H1 (cell line): ENCODE measurements at regions not wholly inside any gene's neighbourhood (a gene's known extent, or its start where the extent isn't known, plus 50 kb on each side); places are given as distances from the start of the nearest gene placed in this dataset.

Experiments used
- CTCF ChIA-PET: fragments of 300-600 bp; sonication (Branson Sonifier 250); formaldehyde crosslinking; loops from one replicate; lab custom pipeline; 2021; ENCODE audit not compliant: partially characterized antibody; lab: Charles Lee
- POLR2A ChIA-PET: fragments of 300-600 bp; sonication (Branson Sonifier 250); formaldehyde crosslinking; loops from one replicate; lab custom pipeline; 2021; ENCODE audit warnings: inconsistent platforms; ENCODE audit not compliant: partially characterized antibody; lab: Charles Lee
- DNase-seq, 2 experiments: peaks; one replicate each; pipeline versions ENCODE4 v3.0.0 to v3.0.0-alpha.2; 2010 to 2022; ENCODE audit warnings: low spot score in 2 of 2, low read depth in 1 of 2, mixed read lengths in 1 of 2
- FAIRE-seq: peaks from 2 replicates; lab custom pipeline; 2011; peaks lifted over from hg19 to GRCh38; lab: Jason Lieb, UNC
- H2AFZ ChIP-seq: 2 replicates; pipeline ENCODE4 v1.8.1; 2012; ENCODE audit warnings: low read length, inconsistent platforms
- H2AK5ac ChIP-seq: 2 replicates; pipeline ENCODE4 v1.6.1; 2013; ENCODE audit warnings: low read depth, low read length
- H2BK120ac ChIP-seq: replicated peaks from 2 replicates; pipeline ENCODE3; 2013; ENCODE audit warnings: low read depth, low read length, inconsistent platforms
- H2BK12ac ChIP-seq: 2 replicates; pipeline ENCODE4 v1.6.1; 2013; ENCODE audit warnings: low read depth, low read length
- H2BK15ac ChIP-seq: 2 replicates; pipeline ENCODE4 v1.6.1; 2013; ENCODE audit warnings: low read length
- H2BK20ac ChIP-seq: 2 replicates; pipeline ENCODE4 v1.6.1; 2013; ENCODE audit warnings: low read length
- H2BK5ac ChIP-seq: 2 replicates; pipeline ENCODE4 v1.6.1; 2013; ENCODE audit warnings: low read depth, low read length
- H3K14ac ChIP-seq: 2 replicates; pipeline ENCODE4 v1.6.1; 2013; ENCODE audit warnings: inconsistent platforms; ENCODE audit not compliant: insufficient read length
- H3K18ac ChIP-seq: 2 replicates; pipeline ENCODE4 v1.6.1; 2013; ENCODE audit warnings: low read length; ENCODE audit errors: extremely low read depth
- H3K23ac ChIP-seq: 2 replicates; pipeline ENCODE4 v1.6.1; 2013; ENCODE audit warnings: inconsistent platforms; ENCODE audit not compliant: insufficient read length
- H3K23me2 ChIP-seq: 2 replicates; pipeline ENCODE4 v1.6.1; 2013; ENCODE audit warnings: low read depth, low read length
- H3K27ac ChIP-seq: 2 replicates; pipeline ENCODE4 v1.6.1; 2011; ENCODE audit warnings: low read depth, low read length, inconsistent platforms
- H3K27me3 ChIP-seq, 4 experiments: replicated peaks in 1 of 4; 1 replicate in 1 of 4; 2 replicates in 3 of 4; pipeline versions ENCODE4 v1.6.1 to v1.8.1; 2011 to 2013; ENCODE audit warnings: low read length in 3 of 4, mild to moderate bottlenecking in 3 of 4, inconsistent platforms in 2 of 4, mixed read lengths in 2 of 4, moderate library complexity in 1 of 4; ENCODE audit not compliant: control insufficient read depth in 3 of 4, insufficient read depth in 3 of 4; ENCODE audit errors: extremely low read depth in 1 of 4
- H3K36me3 ChIP-seq, 4 experiments: 2 replicates each; pipeline versions ENCODE4 v1.6.1 to v1.8.1; 2011 to 2013; ENCODE audit warnings: mild to moderate bottlenecking in 4 of 4, low read length in 3 of 4, moderate library complexity in 2 of 4, control low read depth in 1 of 4, inconsistent platforms in 1 of 4; ENCODE audit not compliant: insufficient read depth in 4 of 4, control insufficient read depth in 2 of 4
- H3K4ac ChIP-seq: replicated peaks from 2 replicates; pipeline ENCODE3; 2013; ENCODE audit warnings: low read length, low read depth, mixed read lengths, inconsistent platforms; ENCODE audit not compliant: insufficient read length
- H3K4me1 ChIP-seq, 4 experiments: replicated peaks in 1 of 4; 1 replicate in 1 of 4; 2 replicates in 3 of 4; pipeline versions ENCODE4 v1.6.1 to v1.8.1; 2011 to 2013; ENCODE audit warnings: low read length in 3 of 4, inconsistent platforms in 2 of 4, mixed read lengths in 1 of 4; ENCODE audit not compliant: insufficient read depth in 4 of 4, control insufficient read depth in 3 of 4
- H3K4me2 ChIP-seq, 2 experiments: 2 replicates each; pipeline versions ENCODE4 v1.6.1 to v1.8.1; 2011 to 2013; ENCODE audit warnings: low read depth in 2 of 2, low read length in 2 of 2, control low read depth in 1 of 2, inconsistent platforms in 1 of 2, mild to moderate bottlenecking in 1 of 2; ENCODE audit not compliant: insufficient read depth in 1 of 2
- H3K4me3 ChIP-seq, 4 experiments: fragments of 200-600, 300-600 bp in 1 of 4; sonication (generic), shearing (Covaris generic), sonication (Bioruptor Twin) in 1 of 4; 2 replicates each; pipeline versions ENCODE4 v1.5.1 to v1.8.1; 2011 to 2016; ENCODE audit warnings: low read length in 4 of 4, low read depth in 3 of 4, control low read depth in 2 of 4, inconsistent platforms in 2 of 4, mild to moderate bottlenecking in 2 of 4, mixed read lengths in 1 of 4, moderate library complexity in 1 of 4; ENCODE audit not compliant: insufficient read depth in 2 of 4; ENCODE audit errors: extremely low read depth in 1 of 4
- H3K56ac ChIP-seq: replicated peaks from 2 replicates; pipeline ENCODE3; 2013; ENCODE audit warnings: low read depth, mild to moderate bottlenecking, mixed read lengths, low read length, inconsistent platforms; ENCODE audit not compliant: insufficient read length
- H3K79me1 ChIP-seq: 2 replicates; pipeline ENCODE4 v1.6.1; 2013; ENCODE audit warnings: low read depth, low read length, control low read depth
- H3K79me2 ChIP-seq, 2 experiments: 2 replicates each; pipeline versions ENCODE4 v1.6.1 to v1.8.1; 2012 to 2013; ENCODE audit warnings: low read length in 2 of 2, mild to moderate bottlenecking in 2 of 2, inconsistent platforms in 1 of 2; ENCODE audit not compliant: insufficient read depth in 2 of 2, control insufficient read depth in 1 of 2
- H3K9ac ChIP-seq, 4 experiments: replicated peaks in 1 of 4; 1 replicate in 1 of 4; 2 replicates in 3 of 4; pipeline versions ENCODE4 v1.6.1 to v1.8.1; 2011 to 2013; ENCODE audit warnings: low read depth in 3 of 4, low read length in 3 of 4, control low read depth in 2 of 4, mild to moderate bottlenecking in 2 of 4, moderate library complexity in 2 of 4, inconsistent platforms in 1 of 4; ENCODE audit errors: extremely low read depth in 1 of 4
- H3K9me3 ChIP-seq, 2 experiments: 2 replicates each; pipeline versions ENCODE4 v1.6.1 to v1.8.1; 2012 to 2013; ENCODE audit warnings: mild to moderate bottlenecking in 2 of 2, moderate library complexity in 2 of 2, control low read depth in 1 of 2, inconsistent platforms in 1 of 2, low read depth in 1 of 2, low read length in 1 of 2, mixed read lengths in 1 of 2; ENCODE audit not compliant: insufficient read depth in 2 of 2
- H4K20me1 ChIP-seq, 2 experiments: replicated peaks in 1 of 2; 2 replicates each; pipeline versions ENCODE3 to v1.8.1; 2011 to 2013; ENCODE audit warnings: inconsistent platforms in 2 of 2, low read length in 2 of 2, mild to moderate bottlenecking in 1 of 2; ENCODE audit not compliant: insufficient read depth in 2 of 2, control insufficient read depth in 1 of 2
- H4K5ac ChIP-seq: 2 replicates; pipeline ENCODE4 v1.6.1; 2013; ENCODE audit warnings: low read length, low read depth, mixed read lengths, inconsistent platforms; ENCODE audit not compliant: insufficient read length
- H4K8ac ChIP-seq: 2 replicates; pipeline ENCODE4 v1.8.0; 2013; ENCODE audit warnings: mild to moderate bottlenecking, moderate library complexity, low read length, inconsistent platforms; ENCODE audit not compliant: insufficient read depth; ENCODE audit errors: extremely low read depth
- H4K91ac ChIP-seq: replicated peaks from 2 replicates; pipeline ENCODE3; 2013; ENCODE audit warnings: low read length, mixed read lengths, inconsistent platforms; ENCODE audit not compliant: insufficient read length
- CBX5 ChIP-seq: fragments of 300-800, 300-1000 bp; sonication (generic); IDR thresholded peaks from 2 replicates; pipeline ENCODE4 v1.7.1; 2016; ENCODE audit warnings: antibody characterized with exemption, low read length, low read depth
- JUND ChIP-seq: IDR thresholded peaks from 2 replicates; pipeline ENCODE4 v1.6.1; 2011; ENCODE audit warnings: mild to moderate bottlenecking, improper control_type of control experiment, low read length
- POU5F1 ChIP-seq: IDR thresholded peaks from 2 replicates; pipeline ENCODE4 v1.6.1; 2011; ENCODE audit warnings: low read depth, mild to moderate bottlenecking, low read length, moderate library complexity
- SP1 ChIP-seq: IDR thresholded peaks from 2 replicates; pipeline ENCODE4 v1.6.1; 2011; ENCODE audit warnings: low read depth, low read length
- SP4 ChIP-seq: IDR thresholded peaks from 2 replicates; pipeline ENCODE4 v1.6.1; 2012; ENCODE audit warnings: low read length, inconsistent platforms
- WGBS, 2 experiments: shearing (Covaris generic) in 1 of 2; methylation state at CpG; one replicate each; pipeline versions ENCODE4 v1.1.6 to v1.1.7; 2013 to 2015; ENCODE audit warnings: low lambda C conversion rate in 2 of 2, mixed read lengths in 2 of 2, inconsistent platforms in 1 of 2, low coverage in 1 of 2, missing lambda C conversion rate in 1 of 2; ENCODE audit not compliant: insufficient replicate concordance in 2 of 2, insufficient coverage in 1 of 2, insufficient read length in 1 of 2; ENCODE audit errors: extremely low coverage in 1 of 2, missing lambda C conversion rate in 1 of 2; 5-methylcytosine and 5-hydroxymethylcytosine counted together

GRCh38 chrX:137354851-137355250, 211.1 kb upstream of the ZIC3 start:
- ChIA-PET CTCF (interaction anchor here (1.1 to 2.0 kb wide), 4 partner anchors 10 to 189 kb away, joined by 3 to 4 read pairs (median 4); no protein-coding TSS in a partner anchor), POLR2A (no interaction called here)
- no peak overlapping the region for H2AFZ ChIP-seq
- no peak for FAIRE-seq
- H4K91ac ChIP-seq, result no peak overlapping the region
- H3K27ac ChIP-seq, result no peak overlapping the region
- H3K27me3 ChIP-seq, result no peaks in the 10 kb centered on the region
- H3K79me2 ChIP-seq, result no peaks in the 10 kb centered on the region
- no peak overlapping the region for H4K5ac ChIP-seq
- H2BK15ac ChIP-seq, result no peak overlapping the region
- no peak overlapping the region for H2BK120ac ChIP-seq
- H3K4ac ChIP-seq, result no peak overlapping the region
- no peak overlapping the region for H3K4me3 ChIP-seq
- no peaks in the 10 kb centered on the region for H3K79me1 ChIP-seq
- H3K18ac ChIP-seq, result no peak overlapping the region
- H2AK5ac ChIP-seq, result no peak overlapping the region
- TF ChIP-seq POU5F1, result no peak
- no peak for TF ChIP-seq SP4
- TF ChIP-seq SP1, result no peak
- no peak for TF ChIP-seq CBX5
- TF ChIP-seq JUND, result no peak
- no peaks in the 10 kb centered on the region for H3K9me3 ChIP-seq
- H3K56ac ChIP-seq, result no peak overlapping the region
- no peak for DNase-seq
- no peak overlapping the region for H3K4me2 ChIP-seq
- H3K9ac ChIP-seq, result no peak overlapping the region
- no peak overlapping the region for H2BK12ac ChIP-seq
- no peak overlapping the region for H4K8ac ChIP-seq
- no peak overlapping the region for H2BK5ac ChIP-seq
- no peak overlapping the region for H3K23ac ChIP-seq
- no peak overlapping the region for H3K14ac ChIP-seq
- H3K23me2 ChIP-seq, result no peaks in the 10 kb centered on the region
- no peaks in the 10 kb centered on the region for H3K4me1 ChIP-seq
- H4K20me1 ChIP-seq, result no peaks in the 10 kb centered on the region
- H3K36me3 ChIP-seq, result no peaks in the 10 kb centered on the region
- 89% methylated on average over 1 of the region's 1 CpG; no CpG with 5 or more reads in 1 of the 2 experiments for WGBS, 2 experiments
- H2BK20ac ChIP-seq, result no peak overlapping the region
